ENCODE measurements at regions not wholly inside any gene's neighbourhood (a gene's known extent, or its start where the extent isn't known, plus 50 kb on each side); places are given as distances from the start of the nearest gene placed in this dataset.
"Not testable (repeated sequence)": the region's sequence is repeated elsewhere in the genome, so short reads cannot be mapped to it uniquely, and the experiment has no call there.

GRCh38 chr20:22821081-22821727 is 213.9 kb upstream of the SSTR4 start:
- DNase-seq: no peak

GRCh38 chr20:22821796-22822195 is 213.3 kb upstream of the SSTR4 start:
- no peak for DNase-seq

GRCh38 chr20:22823119-22823518 is 212.0 kb upstream of the SSTR4 start:
- DNase-seq: no peak

- no peak for DNase-seq
These were observed 211.0 kb upstream of the SSTR4 start for GRCh38 chr20:22824077-22824476.

- no peak for DNase-seq
These were observed 210.0 kb upstream of the SSTR4 start for GRCh38 chr20:22825076-22825475.

- no peak for DNase-seq
These were observed 209.6 kb upstream of the SSTR4 start for GRCh38 chr20:22825546-22825945.

- no peak for DNase-seq
These were observed 208.5 kb upstream of the SSTR4 start for GRCh38 chr20:22826306-22827230.

GRCh38 chr20:22827916-22828315 is 207.2 kb upstream of the SSTR4 start:
- DNase-seq: no peak

- no peak for DNase-seq
These were observed 205.8 kb upstream of the SSTR4 start for GRCh38 chr20:22829356-22829755.

GRCh38 chr20:22830138-22830537 is 205.0 kb upstream of the SSTR4 start:
- DNase-seq: no peak

- not testable (repeated sequence) for DNase-seq
These were observed 204.4 kb upstream of the SSTR4 start for GRCh38 chr20:22830715-22831114.

GRCh38 chr20:22833851-22834250 is 201.3 kb upstream of the SSTR4 start:
- DNase-seq: no peak

GRCh38 chr20:22834651-22835256 is 200.4 kb upstream of the SSTR4 start:
- no peak for DNase-seq

GRCh38 chr20:22836211-22836610 is 198.9 kb upstream of the SSTR4 start:
- DNase-seq: no peak

GRCh38 chr20:22836877-22837276 is 198.2 kb upstream of the SSTR4 start:
- no peak for DNase-seq

- DNase-seq: no peak
These were observed 197.1 kb upstream of the SSTR4 start for GRCh38 chr20:22838001-22838400.

- DNase-seq: no peak
These were observed 193.3 kb upstream of the SSTR4 start for GRCh38 chr20:22841846-22842245.

GRCh38 chr20:22842793-22843192 is 192.3 kb upstream of the SSTR4 start:
- DNase-seq: no peak

- no peak for DNase-seq
These were observed 190.2 kb upstream of the SSTR4 start for GRCh38 chr20:22844959-22845358.

GRCh38 chr20:22846863-22847262 is 188.2 kb upstream of the SSTR4 start:
- DNase-seq: no peak

- DNase-seq: no peak
These were observed 186.7 kb upstream of the SSTR4 start for GRCh38 chr20:22848364-22848763.

GRCh38 chr20:22851679-22852346 is 183.3 kb upstream of the SSTR4 start:
- DNase-seq: not testable (repeated sequence)
